GM12864 (cell line): ENCODE measurements at regions not wholly inside any gene's neighbourhood (a gene's known extent, or its start where the extent isn't known, plus 50 kb on each side); places are given as distances from the start of the nearest gene placed in this dataset.

Experiments
- DNase-seq: peaks from one replicate; pipeline ENCODE4 v3.0.0-alpha.2; 2011; ENCODE audit warnings: low read depth
- H3K4me3 ChIP-seq: 2 replicates; pipeline ENCODE4 v1.5.1; 2011; ENCODE audit warnings: mild to moderate bottlenecking, low read depth, low read length, control low read depth
- CTCF ChIP-seq: IDR thresholded peaks from 2 replicates; pipeline ENCODE4 v1.5.1; 2011; ENCODE audit warnings: low read depth, mild to moderate bottlenecking, moderate library complexity, low read length, control low read depth, inconsistent platforms; ENCODE audit errors: missing control alignments

GRCh38 chr7:68107261-68107660, 1110.6 kb downstream of the TYW1 start:
- H3K4me3 ChIP-seq = no peak overlapping the region
- no peak for DNase-seq
- no peak for TF ChIP-seq CTCF

GRCh38 chr7:68107968-68108367, 1111.3 kb downstream of the TYW1 start:
- no peak for DNase-seq
- H3K4me3 ChIP-seq = no peak overlapping the region
- no peak for TF ChIP-seq CTCF

GRCh38 chr7:68109299-68109698, 1112.7 kb downstream of the TYW1 start:
- no peak overlapping the region for H3K4me3 ChIP-seq
- no peak for TF ChIP-seq CTCF
- no peak for DNase-seq

GRCh38 chr7:68119411-68119810, 1122.8 kb downstream of the TYW1 start:
- no peak for DNase-seq
- TF ChIP-seq CTCF = no peak
- H3K4me3 ChIP-seq = no peak overlapping the region

GRCh38 chr7:68121056-68121455, 1124.4 kb downstream of the TYW1 start:
- no peak overlapping the region for H3K4me3 ChIP-seq
- DNase-seq = no peak
- TF ChIP-seq CTCF = no peak

GRCh38 chr7:68121655-68122054, 1125.0 kb downstream of the TYW1 start:
- DNase-seq = no peak
- no peak overlapping the region for H3K4me3 ChIP-seq
- TF ChIP-seq CTCF = no peak

- DNase-seq = no peak
- no peak for TF ChIP-seq CTCF
- no peak overlapping the region for H3K4me3 ChIP-seq
Observed at GRCh38 chr7:68122801-68123200, 1126.2 kb downstream of the TYW1 start.
